Panc1 (cell line): ENCODE measurements at regions not wholly inside any gene's neighbourhood (a gene's known extent, or its start where the extent isn't known, plus 50 kb on each side); places are given as distances from the start of the nearest gene placed in this dataset.

ENCODE experiments used
- ATAC-seq: fragments of 200-7000 bp; cut with Tn5 transposase; 2 replicates; pipeline ENCODE4 v1.9.1; 2020; ENCODE audit warnings: mild to moderate bottlenecking, moderate library complexity
- BruUV-seq: library from RNA; stranded (reverse); fragments of 400-500 nt; replicated peaks from 2 replicates; lab custom pipeline; 2021; lab: Mats Ljungman, UMichigan
- CTCF ChIA-PET: fragments of 300-600 bp; sonication (Branson Sonifier 250); formaldehyde crosslinking; loops from one replicate; lab custom pipeline; 2022; ENCODE audit warnings: antibody characterized with exemption; lab: Charles Lee
- POLR2A ChIA-PET: fragments of 300-600 bp; sonication (Branson Sonifier 250); formaldehyde crosslinking; loops from one replicate; lab custom pipeline; 2022; ENCODE audit warnings: antibody characterized with exemption; lab: Charles Lee
- DNase-seq: peaks from one replicate; pipeline ENCODE4 v3.0.0-alpha.2; 2010; ENCODE audit warnings: low read depth, low spot score
- H3K27ac ChIP-seq: 2 replicates; pipeline ENCODE4 v1.5.1; 2011; ENCODE audit warnings: mild to moderate bottlenecking, low read length, inconsistent platforms
- H3K27me3 ChIP-seq: fragments of 200-500 bp; sonication (Bioruptor generic); 2 replicates; pipeline ENCODE4 v1.6.0; 2014; ENCODE audit warnings: low read length, inconsistent platforms; ENCODE audit not compliant: control insufficient read depth, insufficient read depth
- H3K36me3 ChIP-seq: fragments of 200-500 bp; sonication (Bioruptor generic); 2 replicates; pipeline ENCODE4 v1.5.1; 2014; ENCODE audit warnings: inconsistent platforms, mild to moderate bottlenecking, low read length, moderate library complexity; ENCODE audit not compliant: control insufficient read depth, insufficient read depth
- H3K4me1 ChIP-seq: 2 replicates; pipeline ENCODE4 v1.5.1; 2011; ENCODE audit warnings: inconsistent platforms, mild to moderate bottlenecking, low read length, moderate library complexity; ENCODE audit not compliant: control insufficient read depth, insufficient read depth
- H3K4me3 ChIP-seq, 2 experiments: 2 replicates each; pipeline ENCODE4 v1.5.1; 2011 to 2012; ENCODE audit warnings: low read depth in 2 of 2, low read length in 2 of 2, mild to moderate bottlenecking in 2 of 2, inconsistent platforms in 1 of 2, moderate library complexity in 1 of 2
- H3K9me3 ChIP-seq: fragments of 200-500 bp; sonication (Bioruptor generic); 2 replicates; pipeline ENCODE4 v1.5.1; 2014; ENCODE audit warnings: low read depth, mild to moderate bottlenecking, inconsistent platforms, low read length, moderate library complexity; ENCODE audit not compliant: control insufficient read depth, insufficient read depth
- POLR2AphosphoS5 ChIP-seq: IDR thresholded peaks from 2 replicates; pipeline ENCODE4 v1.6.1; 2012; ENCODE audit warnings: mild to moderate bottlenecking, low read depth, low read length, moderate library complexity
- SIN3A ChIP-seq: IDR thresholded peaks from 2 replicates; pipeline ENCODE4 v1.6.1; 2012; ENCODE audit warnings: low read depth, mild to moderate bottlenecking, low read length, moderate library complexity, borderline replicate concordance; ENCODE audit not compliant: insufficient read depth
- TCF7L2 ChIP-seq: IDR thresholded peaks from 2 replicates; pipeline ENCODE4 v1.6.1; 2011; ENCODE audit warnings: mild to moderate bottlenecking, low read depth, low read length, inconsistent platforms
- in situ Hi-C: cut with HindIII; loops from 2 replicates; pipeline ENCODE4 v1.10.0; 2016; ENCODE audit warnings: low sequenced_read_pairs, low pct_unique_long_range_greater_than_20kb
- intact Hi-C: fragments of 100-400 bp; cut with micrococcal nuclease; formaldehyde crosslinking; loops from one replicate; pipeline ENCODE4 v1.10.0; 2022; ENCODE audit not compliant: unreplicated experiment
- TF ChIP-seq, protein P1 (sequence below): fragments of 450-650 bp; IDR thresholded peaks from 2 replicates; pipeline ENCODE4 v1.5.1; 2017; ENCODE audit warnings: mild to moderate bottlenecking
- TF ChIP-seq, protein P2 (sequence below), 2 experiments: IDR thresholded peaks; 2 replicates each; pipeline ENCODE4 v1.6.1; 2011 to 2012; ENCODE audit warnings: low read depth in 2 of 2, control low read depth in 1 of 2, low read length in 1 of 2, mild to moderate bottlenecking in 1 of 2, moderate library complexity in 1 of 2; ENCODE audit not compliant: insufficient read depth in 1 of 2

DNA sequence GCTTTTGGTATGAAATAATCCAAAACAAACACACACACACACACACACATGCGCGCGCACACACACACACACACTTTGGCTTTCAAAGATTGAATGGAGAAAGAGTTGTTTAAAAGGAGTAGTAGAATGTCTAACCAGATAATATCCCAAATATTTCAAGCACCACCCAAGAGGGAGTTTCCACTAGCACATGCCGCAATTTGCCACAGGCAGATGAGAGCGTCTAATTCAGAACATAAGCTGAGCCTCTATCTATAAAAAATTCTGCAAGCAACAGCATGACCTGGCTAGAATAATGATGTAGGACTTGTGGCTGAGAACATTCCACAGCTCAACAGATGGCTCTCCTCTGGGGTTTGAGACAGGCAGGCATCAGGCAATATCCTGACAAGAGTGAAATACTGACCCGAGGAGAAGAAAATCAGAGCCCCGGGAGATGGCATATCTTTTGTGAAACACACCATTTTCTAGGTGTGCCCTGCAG lies 302.5 kb upstream of the GADL1 start:
- no peak for ATAC-seq
- TF ChIP-seq, protein P1, sequence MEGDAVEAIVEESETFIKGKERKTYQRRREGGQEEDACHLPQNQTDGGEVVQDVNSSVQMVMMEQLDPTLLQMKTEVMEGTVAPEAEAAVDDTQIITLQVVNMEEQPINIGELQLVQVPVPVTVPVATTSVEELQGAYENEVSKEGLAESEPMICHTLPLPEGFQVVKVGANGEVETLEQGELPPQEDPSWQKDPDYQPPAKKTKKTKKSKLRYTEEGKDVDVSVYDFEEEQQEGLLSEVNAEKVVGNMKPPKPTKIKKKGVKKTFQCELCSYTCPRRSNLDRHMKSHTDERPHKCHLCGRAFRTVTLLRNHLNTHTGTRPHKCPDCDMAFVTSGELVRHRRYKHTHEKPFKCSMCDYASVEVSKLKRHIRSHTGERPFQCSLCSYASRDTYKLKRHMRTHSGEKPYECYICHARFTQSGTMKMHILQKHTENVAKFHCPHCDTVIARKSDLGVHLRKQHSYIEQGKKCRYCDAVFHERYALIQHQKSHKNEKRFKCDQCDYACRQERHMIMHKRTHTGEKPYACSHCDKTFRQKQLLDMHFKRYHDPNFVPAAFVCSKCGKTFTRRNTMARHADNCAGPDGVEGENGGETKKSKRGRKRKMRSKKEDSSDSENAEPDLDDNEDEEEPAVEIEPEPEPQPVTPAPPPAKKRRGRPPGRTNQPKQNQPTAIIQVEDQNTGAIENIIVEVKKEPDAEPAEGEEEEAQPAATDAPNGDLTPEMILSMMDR: no peak
- no peak for TF ChIP-seq TCF7L2
- no peak for TF ChIP-seq POLR2AphosphoS5
- TF ChIP-seq SIN3A: no peak
- TF ChIP-seq, protein P2, sequence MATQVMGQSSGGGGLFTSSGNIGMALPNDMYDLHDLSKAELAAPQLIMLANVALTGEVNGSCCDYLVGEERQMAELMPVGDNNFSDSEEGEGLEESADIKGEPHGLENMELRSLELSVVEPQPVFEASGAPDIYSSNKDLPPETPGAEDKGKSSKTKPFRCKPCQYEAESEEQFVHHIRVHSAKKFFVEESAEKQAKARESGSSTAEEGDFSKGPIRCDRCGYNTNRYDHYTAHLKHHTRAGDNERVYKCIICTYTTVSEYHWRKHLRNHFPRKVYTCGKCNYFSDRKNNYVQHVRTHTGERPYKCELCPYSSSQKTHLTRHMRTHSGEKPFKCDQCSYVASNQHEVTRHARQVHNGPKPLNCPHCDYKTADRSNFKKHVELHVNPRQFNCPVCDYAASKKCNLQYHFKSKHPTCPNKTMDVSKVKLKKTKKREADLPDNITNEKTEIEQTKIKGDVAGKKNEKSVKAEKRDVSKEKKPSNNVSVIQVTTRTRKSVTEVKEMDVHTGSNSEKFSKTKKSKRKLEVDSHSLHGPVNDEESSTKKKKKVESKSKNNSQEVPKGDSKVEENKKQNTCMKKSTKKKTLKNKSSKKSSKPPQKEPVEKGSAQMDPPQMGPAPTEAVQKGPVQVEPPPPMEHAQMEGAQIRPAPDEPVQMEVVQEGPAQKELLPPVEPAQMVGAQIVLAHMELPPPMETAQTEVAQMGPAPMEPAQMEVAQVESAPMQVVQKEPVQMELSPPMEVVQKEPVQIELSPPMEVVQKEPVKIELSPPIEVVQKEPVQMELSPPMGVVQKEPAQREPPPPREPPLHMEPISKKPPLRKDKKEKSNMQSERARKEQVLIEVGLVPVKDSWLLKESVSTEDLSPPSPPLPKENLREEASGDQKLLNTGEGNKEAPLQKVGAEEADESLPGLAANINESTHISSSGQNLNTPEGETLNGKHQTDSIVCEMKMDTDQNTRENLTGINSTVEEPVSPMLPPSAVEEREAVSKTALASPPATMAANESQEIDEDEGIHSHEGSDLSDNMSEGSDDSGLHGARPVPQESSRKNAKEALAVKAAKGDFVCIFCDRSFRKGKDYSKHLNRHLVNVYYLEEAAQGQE (IDR thresholded peaks at IDR 0.05; ENCODE audit: insufficient read depth in 1 of 2, low read depth in 2 of 2, low read length in 1 of 2): no peak
- Histone ChIP-seq H3K27ac (no peak overlapping the region), H3K9me3 (no peaks in the 10 kb centered on the region), H3K4me1 (no peaks in the 10 kb centered on the region), H3K4me3 (no peak overlapping the region), H3K36me3 (no peaks in the 10 kb centered on the region), H3K27me3 (no peaks in the 10 kb centered on the region)
- in situ Hi-C loops: no loop called here
- POLR2A ChIA-PET: no interaction called here
- intact Hi-C loops: no loop called here
- no peak for DNase-seq
- CTCF ChIA-PET: no interaction called here
- no TSS peak for BruUV-seq

DNA sequence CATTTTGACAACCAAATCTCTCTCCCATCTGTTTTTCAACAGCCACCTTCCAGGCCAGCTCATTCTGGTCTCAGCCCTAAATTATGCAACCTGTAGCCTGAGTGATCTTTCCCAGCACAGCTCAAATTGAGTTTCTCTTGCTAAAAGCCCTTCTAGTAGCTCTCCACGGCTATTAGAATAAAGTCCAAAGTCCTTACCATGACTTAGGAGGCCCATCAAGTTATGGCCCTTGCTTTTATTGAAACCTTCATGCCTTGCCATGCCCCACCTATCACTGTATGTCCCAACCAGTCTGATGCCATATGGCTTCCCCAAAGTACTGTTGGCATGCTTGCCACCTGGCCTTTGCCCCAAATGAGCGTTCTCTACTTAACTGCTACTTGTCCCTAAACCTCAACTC lies 303.5 kb upstream of the GADL1 start:
- in situ Hi-C loops: no loop called here

More for the DNA sequence above, 303.5 kb upstream of the GADL1 start:
- ChIA-PET POLR2A (no interaction called here), CTCF (no interaction called here)
- Histone ChIP-seq H3K4me1 (no peaks in the 10 kb centered on the region), H3K9me3 (no peaks in the 10 kb centered on the region), H3K36me3 (no peaks in the 10 kb centered on the region), H3K27ac (no peak overlapping the region), H3K27me3 (no peaks in the 10 kb centered on the region), H3K4me3 (no peak overlapping the region)
- BruUV-seq: no TSS peak
- ATAC-seq (no peak), DNase-seq (no peak)
- TF ChIP-seq, protein P2 (IDR thresholded peaks at IDR 0.05; ENCODE audit: insufficient read depth in 1 of 2, low read depth in 2 of 2, low read length in 1 of 2): no peak
- TF ChIP-seq, protein P1: no peak
- no peak for TF ChIP-seq SIN3A
- no peak for TF ChIP-seq TCF7L2
- no peak for TF ChIP-seq POLR2AphosphoS5
- intact Hi-C loops: no loop called here
